SH-SY5Y (cell line): ENCODE measurements at regions not wholly inside any gene's neighbourhood (a gene's known extent, or its start where the extent isn't known, plus 50 kb on each side); places are given as distances from the start of the nearest gene placed in this dataset.

Experiments used
- GATA2 ChIP-seq: IDR thresholded peaks from 2 replicates; pipeline ENCODE4 v1.6.1; 2011; ENCODE audit warnings: mild to moderate bottlenecking, low read depth, low read length
- GATA3 ChIP-seq: IDR thresholded peaks from 2 replicates; pipeline ENCODE4 v1.6.1; 2011; ENCODE audit warnings: low read depth, mild to moderate bottlenecking, low read length, moderate library complexity

GRCh38 chr5:118461436-118461835, 526.9 kb downstream of the DTWD2 start:
- TF ChIP-seq GATA3, result no peak
- no peak for TF ChIP-seq GATA2

GRCh38 chr5:118459490-118459889, 528.9 kb downstream of the DTWD2 start:
- no peak for TF ChIP-seq GATA3
- TF ChIP-seq GATA2, result no peak

- TF ChIP-seq GATA2, result no peak
- no peak for TF ChIP-seq GATA3
Measured at GRCh38 chr5:118456085-118456484, 532.3 kb downstream of the DTWD2 start.

DNA sequence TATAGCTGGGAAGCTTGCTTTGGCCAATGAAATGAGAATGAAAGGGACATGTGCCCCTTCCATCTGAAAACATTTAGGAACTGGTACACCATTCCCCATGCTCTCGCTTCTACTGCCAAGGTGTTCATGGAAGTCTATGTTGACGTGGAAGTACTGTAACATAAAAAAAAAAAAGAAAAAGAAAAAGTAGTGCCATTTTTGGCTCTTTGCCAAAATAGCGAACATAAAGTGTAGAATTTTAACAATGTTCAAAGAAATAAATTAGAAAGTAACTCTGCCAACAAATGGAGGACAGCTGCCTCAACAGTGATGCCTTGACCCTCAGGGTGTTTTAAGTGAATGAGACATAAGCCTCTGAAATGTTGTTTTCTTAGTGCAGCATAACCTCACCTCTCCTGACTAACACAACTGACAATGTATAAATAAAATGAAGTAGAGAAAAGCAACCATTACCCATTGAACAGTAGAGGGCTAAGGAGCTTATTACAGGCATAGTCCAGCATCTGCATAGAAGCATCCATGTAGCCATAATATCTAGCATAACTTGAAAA, 536.6 kb downstream of the DTWD2 start:
- TF ChIP-seq GATA2 (no peak), GATA3 (no peak)

DNA sequence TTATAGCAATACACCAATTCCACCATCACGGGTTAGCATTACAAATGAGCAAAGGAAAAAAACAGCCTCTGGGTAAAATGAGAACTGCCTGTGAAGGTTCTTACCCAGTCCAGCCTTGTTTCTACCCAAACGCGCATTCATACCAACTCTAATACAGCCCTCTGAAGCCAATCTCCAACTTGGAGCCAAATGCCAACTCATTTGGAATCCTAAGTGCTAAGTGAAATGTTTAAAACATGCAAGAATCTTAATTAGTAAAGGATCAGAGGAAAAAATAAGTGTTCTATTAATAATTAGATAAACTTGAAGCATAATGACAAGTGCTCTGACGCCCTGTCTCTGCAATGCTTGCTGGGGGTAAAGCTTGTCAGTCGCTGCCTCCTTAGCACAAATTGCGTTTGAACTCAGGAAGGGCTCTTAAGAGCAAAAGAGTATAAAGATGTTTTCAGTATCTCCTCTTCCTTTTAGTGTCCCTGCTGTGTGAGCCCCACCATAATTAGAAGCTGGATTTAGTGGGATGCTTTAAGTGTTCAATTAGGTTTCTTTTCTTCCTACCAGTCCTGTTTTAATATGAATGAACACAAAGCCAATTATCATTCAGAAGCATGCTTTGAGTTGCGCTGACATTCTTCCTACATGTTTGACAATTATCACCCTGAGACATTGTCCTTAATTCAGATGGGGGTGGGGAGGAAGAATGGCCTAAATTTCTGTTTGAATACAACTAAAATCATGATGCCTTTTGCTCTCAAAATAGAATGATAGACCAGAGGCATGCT, 537.6 kb downstream of the DTWD2 start:
- no peak for TF ChIP-seq GATA2
- no peak for TF ChIP-seq GATA3

GRCh38 chr5:118447350-118447749, 541.0 kb downstream of the DTWD2 start:
- TF ChIP-seq GATA2 (no peak), GATA3 (no peak)

DNA sequence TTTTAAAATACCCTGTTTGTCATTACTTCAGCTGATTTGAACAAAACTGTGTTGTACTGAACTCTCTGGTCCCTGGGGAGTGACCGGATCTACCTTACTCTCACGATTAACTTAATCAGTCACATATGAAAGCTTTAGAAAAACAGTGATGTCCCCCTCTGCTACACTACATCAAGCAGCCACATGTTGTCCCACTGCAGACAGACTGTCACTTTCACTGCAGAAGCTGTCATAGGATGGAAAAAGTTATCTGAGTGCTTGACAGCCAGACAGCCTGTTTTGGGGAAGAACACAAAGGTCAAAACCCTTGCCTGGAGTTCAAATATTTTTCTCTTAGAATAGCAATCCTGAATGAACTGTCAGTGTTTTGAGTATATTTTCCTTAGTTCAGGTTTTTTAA, 546.4 kb downstream of the DTWD2 start:
- no peak for TF ChIP-seq GATA3
- TF ChIP-seq GATA2, result no peak

GRCh38 chr5:118441034-118441433, 547.3 kb downstream of the DTWD2 start:
- no peak for TF ChIP-seq GATA2
- TF ChIP-seq GATA3, result no peak

- no peak for TF ChIP-seq GATA2
Measured at GRCh38 chr5:118440496-118440895, 547.9 kb downstream of the DTWD2 start.

DNA sequence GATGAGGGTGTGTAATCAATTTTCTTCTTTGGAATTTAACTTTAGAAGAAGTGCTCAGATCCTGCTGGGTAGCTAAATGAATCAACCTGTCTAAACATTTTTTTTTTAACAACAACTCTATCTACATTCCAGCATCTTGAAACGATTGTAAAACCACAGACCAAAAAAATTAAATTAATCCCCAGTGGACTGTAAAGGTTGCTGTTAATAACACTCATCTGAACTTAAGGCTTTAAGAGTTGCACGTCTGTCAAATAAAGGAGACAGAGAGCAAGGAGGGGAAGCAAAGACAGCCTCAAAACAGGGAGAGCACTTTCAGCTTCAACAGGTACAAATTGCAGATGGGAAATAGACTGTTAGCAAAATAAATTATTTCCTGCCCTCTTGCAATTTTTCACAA, 548.5 kb downstream of the DTWD2 start:
- TF ChIP-seq GATA2 (no peak), GATA3 (no peak)

GRCh38 chr5:118435131-118435530, 553.2 kb downstream of the DTWD2 start:
- TF ChIP-seq GATA3 (no peak), GATA2 (no peak)

GRCh38 chr5:118434522-118434921, 553.8 kb downstream of the DTWD2 start:
- TF ChIP-seq GATA3 (no peak), GATA2 (no peak)

- TF ChIP-seq GATA2 (no peak), GATA3 (no peak)
Measured at GRCh38 chr5:118430076-118430475, 558.3 kb downstream of the DTWD2 start.

GRCh38 chr5:118407958-118408357, 580.4 kb downstream of the DTWD2 start:
- no peak for TF ChIP-seq GATA3
- no peak for TF ChIP-seq GATA2

DNA sequence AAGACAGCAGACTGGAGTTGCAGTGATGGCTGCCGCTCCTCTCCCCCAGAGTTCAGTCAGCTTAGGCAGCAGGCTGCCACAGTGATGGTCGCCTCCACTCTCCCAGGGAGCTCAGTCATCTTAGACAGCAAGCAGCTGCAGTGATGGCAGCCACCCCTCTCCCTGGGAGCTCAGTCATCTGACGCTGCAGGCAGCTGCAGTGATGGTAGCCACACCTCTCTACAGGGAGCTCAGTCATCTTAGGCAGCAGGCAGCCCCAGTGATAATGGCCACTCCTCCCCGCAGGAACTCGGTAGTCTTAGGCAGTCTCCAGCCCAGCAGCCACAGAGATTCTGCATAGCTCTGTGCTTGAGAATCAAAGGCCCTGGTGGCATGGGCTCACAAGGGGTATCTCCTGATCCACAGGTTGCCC, 582.7 kb downstream of the DTWD2 start:
- no peak for TF ChIP-seq GATA3
- no peak for TF ChIP-seq GATA2

DNA sequence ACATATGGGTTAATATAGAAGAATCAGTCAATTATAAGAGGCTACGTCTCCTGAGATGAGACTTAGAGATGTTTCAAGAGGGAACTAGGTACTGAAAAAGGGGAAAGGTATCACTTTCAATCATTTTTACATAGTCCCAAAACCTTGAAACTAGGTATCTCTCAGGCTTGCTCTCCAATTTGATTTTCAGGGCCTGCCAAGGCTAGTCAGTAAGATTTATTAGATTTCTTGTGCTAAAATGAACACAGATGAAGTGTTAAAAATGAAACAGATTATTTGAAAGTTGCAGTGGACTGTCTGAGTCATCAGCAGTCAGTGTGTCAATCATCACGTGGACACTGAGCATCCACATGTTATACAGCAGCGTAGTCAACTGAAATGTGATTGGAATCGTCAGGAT, 591.1 kb downstream of the DTWD2 start:
- no peak for TF ChIP-seq GATA3
- TF ChIP-seq GATA2, result no peak

GRCh38 chr5:118392491-118392890, 595.9 kb downstream of the DTWD2 start:
- TF ChIP-seq GATA3 (no peak), GATA2 (no peak)
